ENCODE measurements at regions not wholly inside any gene's neighbourhood (a gene's known extent, or its start where the extent isn't known, plus 50 kb on each side); places are given as distances from the start of the nearest gene placed in this dataset.

DNA sequence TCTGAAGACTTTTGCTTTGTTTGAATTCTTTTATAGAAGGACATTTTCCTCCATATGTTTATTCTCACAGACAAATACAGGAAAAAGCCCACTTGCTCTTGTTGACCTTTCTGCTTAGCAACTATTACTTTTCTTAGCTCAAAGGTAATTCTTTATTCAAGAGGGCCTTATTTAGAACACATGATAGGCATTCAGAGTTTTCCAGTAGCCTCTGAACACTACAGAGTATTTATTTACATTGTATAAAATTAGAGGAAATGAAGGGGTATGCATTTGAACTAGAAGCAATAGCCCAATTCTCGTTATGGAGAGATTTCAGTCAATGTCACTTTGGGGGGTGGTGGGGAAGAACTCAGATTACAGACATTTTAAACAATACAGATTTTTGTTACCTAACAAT, 581.7 kb downstream of the KCNJ2 start:
- TF ChIP-seq EZH2 (IDR thresholded peaks at IDR 0.05; ENCODE audit: borderline replicate concordance, low read length): no peak
- TF ChIP-seq, protein P1, sequence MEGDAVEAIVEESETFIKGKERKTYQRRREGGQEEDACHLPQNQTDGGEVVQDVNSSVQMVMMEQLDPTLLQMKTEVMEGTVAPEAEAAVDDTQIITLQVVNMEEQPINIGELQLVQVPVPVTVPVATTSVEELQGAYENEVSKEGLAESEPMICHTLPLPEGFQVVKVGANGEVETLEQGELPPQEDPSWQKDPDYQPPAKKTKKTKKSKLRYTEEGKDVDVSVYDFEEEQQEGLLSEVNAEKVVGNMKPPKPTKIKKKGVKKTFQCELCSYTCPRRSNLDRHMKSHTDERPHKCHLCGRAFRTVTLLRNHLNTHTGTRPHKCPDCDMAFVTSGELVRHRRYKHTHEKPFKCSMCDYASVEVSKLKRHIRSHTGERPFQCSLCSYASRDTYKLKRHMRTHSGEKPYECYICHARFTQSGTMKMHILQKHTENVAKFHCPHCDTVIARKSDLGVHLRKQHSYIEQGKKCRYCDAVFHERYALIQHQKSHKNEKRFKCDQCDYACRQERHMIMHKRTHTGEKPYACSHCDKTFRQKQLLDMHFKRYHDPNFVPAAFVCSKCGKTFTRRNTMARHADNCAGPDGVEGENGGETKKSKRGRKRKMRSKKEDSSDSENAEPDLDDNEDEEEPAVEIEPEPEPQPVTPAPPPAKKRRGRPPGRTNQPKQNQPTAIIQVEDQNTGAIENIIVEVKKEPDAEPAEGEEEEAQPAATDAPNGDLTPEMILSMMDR (conservative IDR thresholded peaks at IDR 0.05 in 1 of 2, IDR thresholded peaks at IDR 0.05 in 1 of 2; ENCODE audit: extremely low read depth in 1 of 2, insufficient read depth in 1 of 2, low read depth in 1 of 2, low read length in 2 of 2): no peak

Data from mammary epithelial cell (primary cell).